VCaP (cell line): ENCODE measurements at regions not wholly inside any gene's neighbourhood (a gene's known extent, or its start where the extent isn't known, plus 50 kb on each side); places are given as distances from the start of the nearest gene placed in this dataset.
"Not testable (repeated sequence)": the region's sequence is repeated elsewhere in the genome, so short reads cannot be mapped to it uniquely, and the experiment has no call there.

Experiments
- H3K27ac ChIP-seq: fragments of 450-650 bp; 2 replicates; pipeline ENCODE4 v1.5.1; 2017
- CTCF ChIP-seq: fragments of 450-650 bp; conservative IDR thresholded peaks from 2 replicates; pipeline ENCODE4 v1.5.1; 2017; ENCODE audit warnings: mild to moderate bottlenecking, moderate library complexity

- peak; percentile 31 for TF ChIP-seq CTCF
- not testable (repeated sequence) for H3K27ac ChIP-seq
Observed at GRCh38 chrX:91500499-91500898, 65.9 kb downstream of the PABPC5 start.

GRCh38 chrX:91530209-91530608 is 95.6 kb downstream of the PABPC5 start:
- not testable (repeated sequence) for H3K27ac ChIP-seq

- not testable (repeated sequence) for H3K27ac ChIP-seq
Observed at GRCh38 chrX:91563127-91563526, 128.5 kb downstream of the PABPC5 start.
